ENCODE measurements at regions not wholly inside any gene's neighbourhood (a gene's known extent, or its start where the extent isn't known, plus 50 kb on each side); places are given as distances from the start of the nearest gene placed in this dataset.

DNA sequence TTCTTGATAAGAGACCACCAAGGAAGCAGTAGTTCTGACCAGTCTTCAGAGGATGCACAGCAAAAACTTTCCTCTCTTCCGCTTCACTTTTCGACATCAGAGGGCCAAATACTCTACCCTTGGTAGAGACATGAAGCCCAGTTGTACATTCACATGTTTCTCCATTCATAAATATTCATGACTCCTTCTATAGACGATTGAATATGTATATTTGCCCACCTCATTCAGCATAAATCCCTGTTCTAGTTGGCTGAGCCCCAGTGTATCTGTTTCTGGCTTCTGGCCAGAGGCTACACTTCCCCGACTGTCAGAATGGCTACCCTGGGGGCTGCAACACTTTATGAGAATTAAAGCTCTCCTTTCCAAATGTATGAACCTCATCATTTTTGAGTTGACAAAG lies 258.5 kb downstream of the ASXL3 start:
- WGBS, 2 donors: 69 to 75% methylated on average over 4 of the region's 4 CpGs
- no peak for TF ChIP-seq POLR2A (IDR thresholded peaks at IDR 0.05)
- TF ChIP-seq, protein P1, sequence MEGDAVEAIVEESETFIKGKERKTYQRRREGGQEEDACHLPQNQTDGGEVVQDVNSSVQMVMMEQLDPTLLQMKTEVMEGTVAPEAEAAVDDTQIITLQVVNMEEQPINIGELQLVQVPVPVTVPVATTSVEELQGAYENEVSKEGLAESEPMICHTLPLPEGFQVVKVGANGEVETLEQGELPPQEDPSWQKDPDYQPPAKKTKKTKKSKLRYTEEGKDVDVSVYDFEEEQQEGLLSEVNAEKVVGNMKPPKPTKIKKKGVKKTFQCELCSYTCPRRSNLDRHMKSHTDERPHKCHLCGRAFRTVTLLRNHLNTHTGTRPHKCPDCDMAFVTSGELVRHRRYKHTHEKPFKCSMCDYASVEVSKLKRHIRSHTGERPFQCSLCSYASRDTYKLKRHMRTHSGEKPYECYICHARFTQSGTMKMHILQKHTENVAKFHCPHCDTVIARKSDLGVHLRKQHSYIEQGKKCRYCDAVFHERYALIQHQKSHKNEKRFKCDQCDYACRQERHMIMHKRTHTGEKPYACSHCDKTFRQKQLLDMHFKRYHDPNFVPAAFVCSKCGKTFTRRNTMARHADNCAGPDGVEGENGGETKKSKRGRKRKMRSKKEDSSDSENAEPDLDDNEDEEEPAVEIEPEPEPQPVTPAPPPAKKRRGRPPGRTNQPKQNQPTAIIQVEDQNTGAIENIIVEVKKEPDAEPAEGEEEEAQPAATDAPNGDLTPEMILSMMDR (IDR thresholded peaks at IDR 0.05): no peak
- Histone ChIP-seq H3K27ac (no peak overlapping the region), H3K36me3 (replicated peaks in 1 of 2; ENCODE audit: insufficient read depth in 1 of 2, low read depth in 2 of 2) (no peaks in the 10 kb centered on the region), H3K9me3 (no peaks in the 10 kb centered on the region), H3K4me1 (peaks cover 12% of the 10 kb centered on the region), H3K27me3 (no peaks in the 10 kb centered on the region), H3K4me3 (no peak overlapping the region)
- DNase-seq: no peak
- intact Hi-C loops (cut with DNase I): no loop called here
- ATAC-seq: no peak

DNA sequence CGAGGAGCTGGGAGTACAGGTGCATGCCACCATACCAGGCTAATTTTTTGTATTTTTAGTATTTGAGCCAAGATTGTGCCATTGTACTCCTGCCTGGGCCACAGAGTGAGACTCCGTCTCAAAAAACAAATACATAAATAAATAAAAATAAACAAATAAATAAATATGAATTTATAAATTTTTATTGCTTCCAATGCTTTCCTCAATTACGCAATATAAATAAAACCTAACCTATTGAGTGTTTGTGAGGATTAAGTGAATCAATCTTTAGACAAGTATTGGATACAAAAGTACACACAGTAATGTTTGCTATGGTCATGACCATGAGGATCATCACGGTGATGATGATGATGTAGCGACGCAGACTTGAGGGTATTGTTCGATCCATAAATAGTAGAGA lies 257.4 kb downstream of the ASXL3 start:
- ATAC-seq: no peak
- H3K4me3 ChIP-seq: no peak overlapping the region

DNA sequence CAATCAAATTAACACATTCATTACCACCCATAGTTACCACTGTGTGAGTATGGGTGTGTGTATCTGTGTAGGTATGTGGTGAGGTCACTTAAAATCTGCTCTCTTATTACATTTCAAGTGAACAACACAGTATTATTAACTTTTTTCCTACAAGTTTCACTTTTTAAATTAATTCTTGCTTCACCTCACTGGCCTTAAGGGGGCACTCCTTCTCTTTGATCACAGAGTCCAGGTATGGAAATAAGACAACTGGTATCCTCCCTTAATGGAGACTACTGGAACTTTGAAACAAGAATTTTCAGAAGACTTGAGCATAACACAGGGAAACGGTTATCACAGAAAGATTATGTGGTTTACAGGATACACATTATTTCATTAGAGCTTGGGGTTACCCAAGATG lies 255.8 kb downstream of the ASXL3 start:
- Histone ChIP-seq H3K36me3 (replicated peaks in 1 of 2; ENCODE audit: insufficient read depth in 1 of 2, low read depth in 2 of 2) (no peaks in the 10 kb centered on the region), H3K9me3 (no peaks in the 10 kb centered on the region), H3K27me3 (no peaks in the 10 kb centered on the region), H3K4me3 (no peak overlapping the region), H3K27ac (no peak overlapping the region), H3K4me1 (no peaks in the 10 kb centered on the region)
- intact Hi-C loops (cut with DNase I): no loop called here
- WGBS, 2 donors: 36 to 42% methylated on average over 1 of the region's 1 CpG
- TF ChIP-seq, protein P1 (IDR thresholded peaks at IDR 0.05): no peak
- TF ChIP-seq POLR2A (IDR thresholded peaks at IDR 0.05): no peak
- ATAC-seq (no peak), DNase-seq (no peak)

More for the DNA sequence above, 257.4 kb downstream of the ASXL3 start:
- H3K36me3 ChIP-seq (replicated peaks in 1 of 2; ENCODE audit: insufficient read depth in 1 of 2, low read depth in 2 of 2): no peaks in the 10 kb centered on the region
- no peak for DNase-seq
- intact Hi-C loops (cut with DNase I): no loop called here
- 94 to 95% methylated on average over 7 of the region's 7 CpGs for WGBS, 2 donors
- peaks cover 12% of the 10 kb centered on the region for H3K4me1 ChIP-seq
- TF ChIP-seq, protein P1 (IDR thresholded peaks at IDR 0.05): no peak
- TF ChIP-seq POLR2A (IDR thresholded peaks at IDR 0.05): no peak
- no peaks in the 10 kb centered on the region for H3K27me3 ChIP-seq
- no peak overlapping the region for H3K27ac ChIP-seq
- H3K9me3 ChIP-seq: no peaks in the 10 kb centered on the region

DNA sequence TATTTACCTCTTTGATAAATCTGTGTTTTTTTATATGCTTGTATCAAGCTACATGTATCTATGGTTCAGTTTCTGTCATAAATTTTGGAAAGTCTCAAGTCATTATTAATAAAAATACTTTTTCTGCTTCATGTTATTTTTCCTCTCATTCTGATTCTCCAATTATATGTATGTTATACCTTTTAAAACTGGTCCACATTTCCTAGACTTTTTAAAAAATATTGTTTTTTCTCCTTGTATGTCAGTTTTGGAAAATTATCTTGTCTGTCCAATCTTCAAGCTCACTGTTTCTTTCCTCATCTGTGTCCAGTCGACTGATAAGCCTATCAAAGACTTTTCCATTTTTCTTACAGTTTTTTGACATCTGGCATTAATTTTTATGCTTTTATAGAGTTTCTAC lies 253.4 kb downstream of the ASXL3 start:
- intact Hi-C loops (cut with DNase I): no loop called here

DNA sequence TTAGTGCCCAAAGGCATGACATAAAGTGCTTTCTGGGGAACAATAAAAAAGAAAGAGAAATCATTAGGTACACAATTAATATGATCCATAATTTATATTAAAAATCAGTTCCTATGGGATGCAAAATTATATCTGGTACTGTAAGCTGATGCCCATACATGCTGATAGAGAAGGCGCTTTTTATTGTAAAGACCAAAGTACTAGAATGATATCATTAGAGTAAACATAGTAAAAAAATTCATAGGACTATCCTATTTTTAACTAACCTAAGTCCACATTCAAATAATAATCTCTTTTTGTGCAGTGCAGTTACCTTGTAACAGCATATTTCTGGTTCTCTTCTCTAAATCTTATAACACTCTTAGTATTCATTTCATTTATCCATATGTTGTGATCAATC lies 252.2 kb downstream of the ASXL3 start:
- intact Hi-C loops (cut with DNase I): no loop called here
- H3K9me3 ChIP-seq: no peaks in the 10 kb centered on the region
- WGBS, 2 donors: 61 to 71% methylated on average over 1 of the region's 1 CpG
- H3K4me1 ChIP-seq: no peaks in the 10 kb centered on the region
- no peak overlapping the region for H3K4me3 ChIP-seq
- H3K36me3 ChIP-seq (replicated peaks in 1 of 2; ENCODE audit: insufficient read depth in 1 of 2, low read depth in 2 of 2): no peaks in the 10 kb centered on the region
- no peak overlapping the region for H3K27ac ChIP-seq
- DNase-seq: no peak
- no peak for TF ChIP-seq POLR2A (IDR thresholded peaks at IDR 0.05)
- TF ChIP-seq, protein P1 (IDR thresholded peaks at IDR 0.05): no peak
- no peak for ATAC-seq
- no peaks in the 10 kb centered on the region for H3K27me3 ChIP-seq

More for the DNA sequence above, 253.4 kb downstream of the ASXL3 start:
- H3K36me3 ChIP-seq (replicated peaks in 1 of 2; ENCODE audit: insufficient read depth in 1 of 2, low read depth in 2 of 2): no peaks in the 10 kb centered on the region
- no peaks in the 10 kb centered on the region for H3K4me1 ChIP-seq
- ATAC-seq (no peak), DNase-seq (no peak)
- TF ChIP-seq, protein P1 (IDR thresholded peaks at IDR 0.05): no peak
- TF ChIP-seq POLR2A (IDR thresholded peaks at IDR 0.05): no peak
- WGBS, 2 donors: 45 to 59% methylated on average over 1 of the region's 1 CpG
- no peaks in the 10 kb centered on the region for H3K9me3 ChIP-seq
- H3K27me3 ChIP-seq: no peaks in the 10 kb centered on the region
- no peak overlapping the region for H3K4me3 ChIP-seq
- no peak overlapping the region for H3K27ac ChIP-seq

Data from body of pancreas (tissue), 4 donors.